ENCODE measurements at regions not wholly inside any gene's neighbourhood (a gene's known extent, or its start where the extent isn't known, plus 50 kb on each side); places are given as distances from the start of the nearest gene placed in this dataset.

- Histone ChIP-seq H3K27me3 (ENCODE audit: low read depth, low read length) (peaks cover 9% of the 10 kb centered on the region), H3K79me2 (ENCODE audit: low read length) (no peaks in the 10 kb centered on the region), H3K9me3 (ENCODE audit: insufficient read depth, low read length) (no peaks in the 10 kb centered on the region), H4K20me1 (ENCODE audit: insufficient read depth, low read length) (no peaks in the 10 kb centered on the region; the same call in 1 of the 2 replicates), H3K36me3 (replicated peaks; ENCODE audit: low read depth, low read length) (no peaks in the 10 kb centered on the region), H2AFZ (ENCODE audit: low read depth, low read length) (no peak overlapping the region), H3K4me2 (ENCODE audit: low read length) (no peak overlapping the region), H3K4me3 (ENCODE audit: low read length) (no peak overlapping the region), H3K9ac (ENCODE audit: low read length) (no peak overlapping the region), H3K4me1 (ENCODE audit: low read length) (no peaks in the 10 kb centered on the region), H3K27ac (ENCODE audit: low read length) (no peak overlapping the region)
- no peak for TF ChIP-seq EZH2phosphoT487 (IDR thresholded peaks at IDR 0.05; ENCODE audit: low read depth)
- no peak for TF ChIP-seq CTCF (IDR thresholded peaks at IDR 0.05; ENCODE audit: low read depth, low read length)
Observed at GRCh38 chr2:15708161-15708560, 116.5 kb downstream of the DDX1 start.

- no peaks in the 10 kb centered on the region for H3K79me2 ChIP-seq (ENCODE audit: low read length)
- peaks cover 13% of the 10 kb centered on the region for H3K27me3 ChIP-seq (ENCODE audit: low read depth, low read length)
- H3K9ac ChIP-seq (ENCODE audit: low read length) = no peak overlapping the region
- H4K20me1 ChIP-seq (ENCODE audit: insufficient read depth, low read length) = no peaks in the 10 kb centered on the region; the same call in 1 of the 2 replicates
- no peaks in the 10 kb centered on the region for H3K36me3 ChIP-seq (replicated peaks; ENCODE audit: low read depth, low read length)
- no peaks in the 10 kb centered on the region for H3K9me3 ChIP-seq (ENCODE audit: insufficient read depth, low read length)
- H3K4me3 ChIP-seq (ENCODE audit: low read length) = no peak overlapping the region
- H2AFZ ChIP-seq (ENCODE audit: low read depth, low read length) = no peak overlapping the region
- no peaks in the 10 kb centered on the region for H3K4me1 ChIP-seq (ENCODE audit: low read length)
- H3K4me2 ChIP-seq (ENCODE audit: low read length) = no peak overlapping the region
- no peak overlapping the region for H3K27ac ChIP-seq (ENCODE audit: low read length)
- no peak for TF ChIP-seq CTCF (IDR thresholded peaks at IDR 0.05; ENCODE audit: low read depth, low read length)
- TF ChIP-seq EZH2phosphoT487 (IDR thresholded peaks at IDR 0.05; ENCODE audit: low read depth) = no peak
Observed at GRCh38 chr2:15708865-15709820, 117.5 kb downstream of the DDX1 start.

- no peak overlapping the region for H2AFZ ChIP-seq (ENCODE audit: low read depth, low read length)
- H3K4me1 ChIP-seq (ENCODE audit: low read length) = 0 out of 2 replicates have a peak, but pooled peaks cover 3% of the 10 kb centered on the region
- H3K9ac ChIP-seq (ENCODE audit: low read length) = no peak overlapping the region
- no peaks in the 10 kb centered on the region for H3K36me3 ChIP-seq (replicated peaks; ENCODE audit: low read depth, low read length)
- H3K79me2 ChIP-seq (ENCODE audit: low read length) = no peaks in the 10 kb centered on the region
- H3K27me3 ChIP-seq (ENCODE audit: low read depth, low read length) = peaks cover 13% of the 10 kb centered on the region
- no peaks in the 10 kb centered on the region for H3K9me3 ChIP-seq (ENCODE audit: insufficient read depth, low read length)
- no peak overlapping the region for H3K4me2 ChIP-seq (ENCODE audit: low read length)
- no peaks in the 10 kb centered on the region; the same call in 1 of the 2 replicates for H4K20me1 ChIP-seq (ENCODE audit: insufficient read depth, low read length)
- no peak overlapping the region for H3K4me3 ChIP-seq (ENCODE audit: low read length)
- H3K27ac ChIP-seq (ENCODE audit: low read length) = no peak overlapping the region
- TF ChIP-seq CTCF (IDR thresholded peaks at IDR 0.05; ENCODE audit: low read depth, low read length) (no peak), EZH2phosphoT487 (IDR thresholded peaks at IDR 0.05; ENCODE audit: low read depth) (no peak)
Observed at GRCh38 chr2:15711126-15711860, 119.6 kb downstream of the DDX1 start.

Data from OCI-LY3 (cell line).